HG02840 (cell line): ENCODE measurements at regions not wholly inside any gene's neighbourhood (a gene's known extent, or its start where the extent isn't known, plus 50 kb on each side); places are given as distances from the start of the nearest gene placed in this dataset.

Experiments used
- ATAC-seq: cut with Tn5 transposase; IDR thresholded peaks from one replicate; pipeline ENCODE4 v1.9.1; 2021; ENCODE audit warnings: mild to moderate bottlenecking, moderate library complexity, moderate number of reproducible peaks; ENCODE audit not compliant: unreplicated experiment, low FRiP score

DNA sequence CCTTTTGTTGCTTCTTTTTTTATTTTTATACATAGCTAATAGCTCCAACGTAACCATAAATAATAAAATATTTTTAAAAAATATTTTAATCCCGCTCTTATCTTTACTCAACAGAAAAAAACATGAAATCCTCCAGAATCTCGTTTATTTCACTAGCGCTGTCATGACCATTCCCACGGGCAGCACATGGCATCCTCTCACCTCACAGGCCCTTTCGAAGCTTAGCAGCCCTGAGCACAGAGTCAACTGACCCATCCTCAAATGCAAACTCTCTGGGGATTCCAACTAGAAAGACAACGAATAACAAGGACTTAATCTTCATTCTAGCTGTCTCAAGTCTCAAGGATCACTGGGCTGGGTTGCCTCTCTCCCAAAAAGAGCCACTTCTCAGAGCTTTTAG lies 285.9 kb upstream of the PPARGC1A start:
- no peak for ATAC-seq

DNA sequence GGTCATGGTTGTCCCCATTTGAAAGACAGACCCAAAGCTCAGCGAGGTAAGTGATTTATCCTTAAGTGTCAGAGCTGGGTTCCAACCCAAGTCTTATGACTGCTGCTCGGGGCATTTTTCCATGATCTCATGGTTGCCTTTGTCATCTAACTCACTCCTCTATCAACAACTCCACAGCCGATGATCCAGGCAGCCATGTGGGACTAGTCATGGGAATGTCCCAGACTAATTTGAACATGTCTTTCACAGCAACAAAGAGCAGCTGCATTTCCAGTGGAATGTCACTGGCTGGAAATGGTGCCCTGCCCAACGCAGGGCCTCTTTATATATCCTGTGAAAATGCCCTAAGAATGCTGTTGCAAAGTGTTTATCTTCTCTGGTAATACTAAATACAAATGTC lies 284.8 kb upstream of the PPARGC1A start:
- no peak for ATAC-seq

- no peak for ATAC-seq
These were observed 282.6 kb upstream of the PPARGC1A start for GRCh38 chr4:24172406-24172805.

- ATAC-seq, result no peak
These were observed 280.1 kb upstream of the PPARGC1A start for GRCh38 chr4:24169956-24170355.

DNA sequence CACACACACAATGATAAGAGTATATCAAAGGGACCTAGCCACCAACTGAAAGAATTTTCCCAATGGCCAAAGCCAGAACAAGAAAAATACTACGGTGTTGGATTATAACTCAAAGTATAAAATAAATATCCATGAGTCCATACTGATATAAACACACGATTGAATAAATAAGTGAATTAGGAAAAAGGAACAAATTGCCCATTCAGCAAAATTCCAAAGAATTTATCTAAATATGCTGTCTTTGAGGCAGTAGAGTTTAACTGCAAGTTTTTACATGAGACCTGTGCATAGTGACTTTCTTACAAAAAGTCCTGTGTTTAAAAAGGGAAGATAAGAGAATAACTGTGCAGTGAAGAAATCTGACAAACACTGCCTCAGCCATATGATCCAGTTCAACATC lies 278.8 kb upstream of the PPARGC1A start:
- no peak for ATAC-seq

DNA sequence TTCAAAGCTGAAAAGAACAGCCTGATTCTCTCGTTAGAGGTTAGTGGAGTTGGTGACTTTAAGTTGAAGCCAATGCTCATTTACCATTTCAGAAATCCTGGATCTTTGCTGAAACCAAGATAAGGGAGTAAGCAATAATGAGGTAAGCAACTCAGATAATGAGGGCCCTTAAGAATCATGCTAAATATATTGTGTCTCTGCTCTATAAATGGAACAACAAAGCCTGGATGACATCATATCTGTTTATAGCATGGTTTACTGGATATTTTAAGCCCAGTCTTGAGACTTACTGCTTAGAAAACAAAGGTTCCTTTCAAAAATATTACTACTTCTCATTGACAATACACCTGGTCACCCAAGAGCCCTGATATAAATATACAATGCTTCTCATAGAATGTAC lies 276.7 kb upstream of the PPARGC1A start:
- no peak for ATAC-seq

- no peak for ATAC-seq
These were observed 274.9 kb upstream of the PPARGC1A start for GRCh38 chr4:24164797-24165196.

DNA sequence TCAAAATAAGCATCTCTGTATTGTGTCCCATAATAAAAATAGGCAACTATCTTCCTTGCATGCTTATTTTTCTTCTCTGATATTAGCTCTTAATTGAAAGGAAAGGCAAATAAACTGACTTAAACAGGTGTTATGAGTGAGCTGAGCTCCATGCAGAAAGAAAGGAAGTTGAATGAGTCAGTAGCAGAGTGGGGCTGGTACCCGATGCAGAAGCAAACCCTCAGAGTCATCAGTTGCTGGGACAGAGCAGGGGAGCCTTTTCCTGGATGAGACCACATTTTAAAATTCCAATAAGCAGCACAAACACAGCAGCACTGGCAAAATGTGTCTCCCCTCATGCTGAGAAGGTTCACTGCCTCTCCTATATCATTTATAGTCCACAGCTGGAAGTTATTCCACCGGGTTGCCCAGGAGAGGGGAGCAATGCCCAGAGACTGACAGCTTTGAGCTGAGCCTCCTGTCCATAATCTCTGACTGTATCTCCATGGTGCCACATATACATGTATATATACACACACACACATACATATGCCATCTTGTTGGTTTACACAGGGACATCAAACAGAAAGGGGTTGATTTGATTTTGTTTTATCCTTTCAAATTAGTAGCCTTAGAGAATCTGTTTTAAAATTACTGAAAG lies 274.3 kb upstream of the PPARGC1A start:
- ATAC-seq, result no peak

- no peak for ATAC-seq
These were observed 273.5 kb upstream of the PPARGC1A start for GRCh38 chr4:24163314-24163713.

GRCh38 chr4:24160358-24160757 lies 270.5 kb upstream of the PPARGC1A start:
- ATAC-seq, result no peak

- no peak for ATAC-seq
These were observed 268.2 kb upstream of the PPARGC1A start for GRCh38 chr4:24158031-24158430.

DNA sequence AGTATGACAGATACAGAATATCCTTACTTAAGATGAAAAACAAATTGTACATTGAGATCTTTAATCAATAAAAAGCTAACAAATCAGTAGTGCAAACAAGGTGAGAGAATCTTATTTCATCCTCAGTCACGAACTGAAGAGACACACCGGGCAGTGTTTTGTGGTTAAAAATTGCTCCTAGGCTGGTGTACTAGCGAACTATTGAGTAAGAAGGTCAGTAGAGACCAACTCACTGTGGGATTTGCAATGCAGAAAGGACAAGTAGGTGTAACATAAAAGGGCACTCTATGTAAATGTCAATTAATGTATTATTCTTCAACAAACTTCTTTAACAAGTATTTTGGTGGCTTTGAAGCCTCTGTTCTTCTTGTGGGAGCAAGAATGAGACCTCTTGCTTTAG lies 260.2 kb upstream of the PPARGC1A start:
- ATAC-seq, result no peak

DNA sequence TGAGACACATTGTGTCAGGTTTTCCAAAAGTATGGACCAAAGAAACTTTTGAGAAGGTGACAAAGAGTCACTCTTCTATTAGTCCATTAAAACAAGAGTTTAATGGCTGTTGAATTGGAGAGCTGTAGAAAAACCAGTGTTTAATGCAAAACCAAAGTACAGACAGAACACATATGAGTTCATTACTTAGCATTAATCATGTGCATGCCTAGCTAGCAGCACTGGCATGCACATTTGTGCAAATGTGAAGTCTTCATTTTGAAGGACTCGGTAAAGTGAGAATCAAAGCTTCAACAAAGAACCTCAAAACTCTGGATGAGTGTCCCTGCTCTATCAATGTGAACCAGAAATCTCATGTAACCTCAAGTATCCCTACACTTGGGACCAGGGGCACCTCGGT lies 256.3 kb upstream of the PPARGC1A start:
- ATAC-seq, result no peak

GRCh38 chr4:24145591-24145990 lies 255.7 kb upstream of the PPARGC1A start:
- no peak for ATAC-seq

DNA sequence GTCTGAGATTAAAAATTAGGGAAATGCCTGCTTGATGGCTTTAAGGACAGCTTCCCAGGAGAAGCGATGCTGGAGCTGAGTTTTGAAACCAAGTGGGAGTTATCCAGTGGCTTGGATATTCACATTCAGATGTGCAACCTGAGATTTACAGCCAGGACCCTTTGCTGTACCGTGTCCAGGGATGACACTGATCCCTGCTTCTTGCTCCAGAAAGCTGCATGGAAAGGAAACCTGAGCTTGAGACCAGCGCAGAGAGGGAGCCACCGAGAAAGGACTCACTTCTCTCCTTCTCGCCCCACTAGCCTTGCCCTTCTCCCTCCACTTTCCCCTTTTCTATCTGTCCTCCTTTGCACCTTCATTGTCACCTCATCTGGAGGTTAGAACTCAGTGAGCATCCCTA lies 254.5 kb upstream of the PPARGC1A start:
- no peak for ATAC-seq

DNA sequence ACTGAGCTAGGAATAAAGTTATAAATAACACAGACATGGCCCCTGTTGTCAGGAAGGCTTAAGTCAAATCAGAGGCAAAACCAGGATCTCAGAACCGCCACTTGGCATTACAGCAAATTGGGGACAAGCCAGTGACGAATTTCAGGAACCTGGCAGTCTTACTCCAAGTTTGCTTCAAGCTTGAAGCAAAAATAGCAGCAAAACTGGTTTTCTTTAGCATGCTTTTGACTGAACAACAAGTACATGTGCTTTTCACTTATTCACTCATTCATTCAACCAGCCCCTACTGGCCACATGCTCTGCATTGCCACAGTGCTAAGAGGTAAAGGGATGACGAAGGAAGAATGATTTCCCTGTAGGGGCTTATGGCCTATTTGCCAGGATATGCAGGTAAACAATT lies 253.9 kb upstream of the PPARGC1A start:
- ATAC-seq, result no peak

DNA sequence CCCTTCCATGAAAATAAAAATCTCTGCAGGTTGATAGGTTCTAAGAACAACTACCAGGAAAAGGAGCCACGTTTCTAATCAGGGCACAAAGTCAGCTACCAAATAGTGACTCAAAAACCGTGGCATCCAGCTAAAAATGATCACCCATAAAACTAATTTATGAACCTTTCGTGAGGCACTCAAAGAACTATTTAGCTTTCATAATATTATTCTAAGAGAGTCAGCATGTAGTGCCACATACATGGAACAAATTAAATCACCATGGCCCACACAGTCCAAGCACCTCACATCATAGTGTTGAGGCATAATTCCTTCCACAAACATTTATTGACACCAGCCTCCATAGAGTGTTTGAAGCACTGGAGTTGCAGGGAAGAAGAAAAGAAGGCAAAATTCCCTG lies 252.0 kb upstream of the PPARGC1A start:
- no peak for ATAC-seq

DNA sequence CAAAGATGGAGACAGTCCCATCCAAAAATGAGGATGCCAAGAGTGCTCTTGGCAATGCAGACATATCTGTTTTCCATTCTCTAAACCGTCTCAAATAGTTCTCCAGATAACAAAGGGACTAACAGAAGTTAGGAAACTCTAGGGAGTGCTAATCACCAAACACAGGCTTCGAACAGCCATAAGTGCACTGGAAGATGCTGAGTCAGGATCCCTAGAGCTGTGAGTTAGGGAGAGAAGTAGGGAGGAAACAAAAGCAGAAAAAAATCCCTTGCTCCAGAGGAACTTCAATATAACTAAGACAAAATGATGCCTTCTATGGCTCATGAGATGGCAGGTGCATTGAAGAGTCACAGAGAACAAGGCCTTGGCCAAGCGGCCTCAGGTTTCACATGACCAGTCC lies 251.0 kb upstream of the PPARGC1A start:
- ATAC-seq, result no peak

GRCh38 chr4:24137671-24138601 lies 248.1 kb upstream of the PPARGC1A start:
- ATAC-seq, result no peak

- no peak for ATAC-seq
These were observed 242.3 kb upstream of the PPARGC1A start for GRCh38 chr4:24131954-24132673.

GRCh38 chr4:24130637-24131036 lies 240.8 kb upstream of the PPARGC1A start:
- ATAC-seq, result no peak
